H9 (cell line): ENCODE measurements at regions not wholly inside any gene's neighbourhood (a gene's known extent, or its start where the extent isn't known, plus 50 kb on each side); places are given as distances from the start of the nearest gene placed in this dataset.

Source experiments
- DNase-seq: peaks from one replicate; pipeline ENCODE4 v3.0.0-alpha.2; 2017
- H2AFZ ChIP-seq: one replicate; pipeline ENCODE4 v1.6.1; 2013; ENCODE audit warnings: mild to moderate bottlenecking, low read length, control low read depth, moderate library complexity
- H2AK5ac ChIP-seq: 2 replicates; pipeline ENCODE4 v1.6.1; 2013; ENCODE audit warnings: low read length, control low read depth, mixed read lengths; ENCODE audit not compliant: insufficient read length
- H2BK120ac ChIP-seq: one replicate; pipeline ENCODE4 v1.6.1; 2013; ENCODE audit warnings: low read depth, mild to moderate bottlenecking, low read length, control low read depth, inconsistent platforms; ENCODE audit not compliant: poor library complexity, severe bottlenecking
- H2BK12ac ChIP-seq: 2 replicates; pipeline ENCODE4 v1.6.1; 2013; ENCODE audit warnings: low read length, control low read depth, mixed read lengths, low read depth; ENCODE audit not compliant: insufficient read length
- H2BK15ac ChIP-seq: 2 replicates; pipeline ENCODE4 v1.6.1; 2013; ENCODE audit warnings: low read depth, low read length, control low read depth
- H2BK20ac ChIP-seq: one replicate; pipeline ENCODE4 v1.6.1; 2013; ENCODE audit warnings: low read depth, mild to moderate bottlenecking, low read length, control low read depth, inconsistent platforms; ENCODE audit not compliant: poor library complexity, severe bottlenecking
- H2BK5ac ChIP-seq: 2 replicates; pipeline ENCODE4 v1.6.1; 2013; ENCODE audit warnings: low read length, control low read depth, mixed read lengths; ENCODE audit not compliant: insufficient read length
- H3K14ac ChIP-seq: 2 replicates; pipeline ENCODE4 v1.6.1; 2013; ENCODE audit warnings: low read length, control low read depth; ENCODE audit not compliant: insufficient read depth
- H3K18ac ChIP-seq: 2 replicates; pipeline ENCODE4 v1.6.1; 2013; ENCODE audit warnings: low read depth, mild to moderate bottlenecking, mixed read lengths, low read length, control low read depth; ENCODE audit not compliant: insufficient read length
- H3K23ac ChIP-seq: 2 replicates; pipeline ENCODE4 v1.6.1; 2013; ENCODE audit warnings: low read length, control low read depth, mixed read lengths, low read depth; ENCODE audit not compliant: insufficient read length
- H3K23me2 ChIP-seq: 2 replicates; pipeline ENCODE4 v1.6.1; 2013; ENCODE audit warnings: low read depth, mild to moderate bottlenecking, mixed read lengths, low read length, control low read depth; ENCODE audit not compliant: insufficient read length, poor library complexity, severe bottlenecking
- H3K27ac ChIP-seq: 2 replicates; pipeline ENCODE4 v1.5.1; 2013; ENCODE audit warnings: low read length, control low read depth, mixed read lengths, low read depth; ENCODE audit not compliant: insufficient read length
- H3K27me3 ChIP-seq: 2 replicates; pipeline ENCODE4 v1.6.1; 2013; ENCODE audit warnings: low read length, control low read depth, inconsistent platforms; ENCODE audit not compliant: insufficient read depth
- H3K4ac ChIP-seq: 2 replicates; pipeline ENCODE4 v1.6.1; 2013; ENCODE audit warnings: low read depth, mild to moderate bottlenecking, control low read depth, inconsistent platforms, low read length, moderate library complexity
- H3K4me1 ChIP-seq: 2 replicates; pipeline ENCODE4 v1.6.1; 2013; ENCODE audit warnings: low read length, control low read depth, inconsistent platforms; ENCODE audit not compliant: insufficient read depth
- H3K4me2 ChIP-seq: 2 replicates; pipeline ENCODE4 v1.6.1; 2013; ENCODE audit warnings: low read length, control low read depth, mixed read lengths; ENCODE audit not compliant: insufficient read length, insufficient read depth
- H3K56ac ChIP-seq: 2 replicates; pipeline ENCODE4 v1.6.1; 2013; ENCODE audit warnings: low read depth, mild to moderate bottlenecking, mixed read lengths, low read length, control low read depth; ENCODE audit not compliant: insufficient read length
- H3K79me1 ChIP-seq: 2 replicates; pipeline ENCODE4 v1.6.1; 2013; ENCODE audit warnings: low read depth, mild to moderate bottlenecking, moderate library complexity, low read length, control low read depth, inconsistent platforms; ENCODE audit not compliant: insufficient read depth, poor library complexity, severe bottlenecking
- H3K79me2 ChIP-seq: 2 replicates; pipeline ENCODE4 v1.6.1; 2013; ENCODE audit warnings: low read length, control low read depth, inconsistent platforms; ENCODE audit not compliant: insufficient read depth
- H3K9ac ChIP-seq: 2 replicates; pipeline ENCODE4 v1.6.1; 2013; ENCODE audit warnings: low read length, control low read depth, mixed read lengths; ENCODE audit not compliant: insufficient read length; ENCODE audit errors: extremely low read depth
- H3K9me3 ChIP-seq: one replicate; pipeline ENCODE4 v1.6.1; 2013; ENCODE audit warnings: low read depth, low read length, inconsistent platforms; ENCODE audit not compliant: control insufficient read depth
- H3T11ph ChIP-seq: one replicate; pipeline ENCODE4 v1.6.1; 2013; ENCODE audit warnings: mild to moderate bottlenecking, low read length, control low read depth, inconsistent platforms
- H4K20me1 ChIP-seq: one replicate; pipeline ENCODE4 v1.6.1; 2013; ENCODE audit not compliant: control insufficient read depth, insufficient read length, insufficient read depth
- H4K5ac ChIP-seq: 2 replicates; pipeline ENCODE4 v1.6.1; 2013; ENCODE audit warnings: low read depth, mild to moderate bottlenecking, mixed read lengths, low read length, control low read depth; ENCODE audit not compliant: insufficient read length
- H4K8ac ChIP-seq: replicated peaks from 2 replicates; pipeline ENCODE4 v1.6.1; 2013; ENCODE audit warnings: low read length, control low read depth, mixed read lengths, low read depth; ENCODE audit not compliant: insufficient read length
- H4K91ac ChIP-seq: 2 replicates; pipeline ENCODE4 v1.6.1; 2013; ENCODE audit warnings: low read depth, mild to moderate bottlenecking, moderate library complexity, mixed read lengths, low read length, control low read depth; ENCODE audit not compliant: insufficient read length
- H3K27ac Mint-ChIP-seq, 3 experiments: 2 replicates in 2 of 3; 3 replicates in 1 of 3; pipeline ENCODE4 v1.8.0; 2020 to 2021; ENCODE audit warnings: mixed read lengths in 3 of 3, mild to moderate bottlenecking in 1 of 3, moderate library complexity in 1 of 3
- H3K27me3 Mint-ChIP-seq: 2 replicates; pipeline ENCODE4 v1.8.0; 2021; ENCODE audit warnings: low read depth, mild to moderate bottlenecking, moderate library complexity, mixed read lengths
- H3K36me3 Mint-ChIP-seq, 3 experiments: 2 replicates in 2 of 3; 3 replicates in 1 of 3; pipeline ENCODE4 v1.8.0; 2020 to 2021; ENCODE audit warnings: low read depth in 3 of 3, mixed read lengths in 3 of 3; ENCODE audit not compliant: insufficient read depth in 1 of 3
- H3K4me1 Mint-ChIP-seq, 2 experiments: 2 replicates each; pipeline ENCODE4 v1.8.0; 2020; ENCODE audit warnings: mixed read lengths in 2 of 2
- H3K4me3 Mint-ChIP-seq, 2 experiments: 2 replicates in 1 of 2; 3 replicates in 1 of 2; pipeline ENCODE4 v1.8.0; 2020 to 2021; ENCODE audit warnings: mild to moderate bottlenecking in 2 of 2, mixed read lengths in 2 of 2, moderate library complexity in 1 of 2
- H3K9me3 Mint-ChIP-seq, 2 experiments: 2 replicates in 1 of 2; 3 replicates in 1 of 2; pipeline ENCODE4 v1.8.0; 2020; ENCODE audit warnings: mild to moderate bottlenecking in 2 of 2, mixed read lengths in 2 of 2, moderate library complexity in 1 of 2
- WGBS: extraction: QIAGEN DNeasy Blood & Tissue Kit; methylation state at CpG from one replicate; pipeline ENCODE4 v1.1.7; 2013; ENCODE audit warnings: missing lambda C conversion rate, low lambda C conversion rate, mixed read lengths; ENCODE audit not compliant: insufficient read length; ENCODE audit errors: extremely low coverage; 5-methylcytosine and 5-hydroxymethylcytosine counted together
- TF ChIP-seq, protein P1 (sequence below): fragments of 200-600 bp; sonication (generic); conservative IDR thresholded peaks from 3 replicates; pipeline ENCODE4 v1.8.0; 2021; ENCODE audit warnings: antibody characterized with exemption, mild to moderate bottlenecking

DNA sequence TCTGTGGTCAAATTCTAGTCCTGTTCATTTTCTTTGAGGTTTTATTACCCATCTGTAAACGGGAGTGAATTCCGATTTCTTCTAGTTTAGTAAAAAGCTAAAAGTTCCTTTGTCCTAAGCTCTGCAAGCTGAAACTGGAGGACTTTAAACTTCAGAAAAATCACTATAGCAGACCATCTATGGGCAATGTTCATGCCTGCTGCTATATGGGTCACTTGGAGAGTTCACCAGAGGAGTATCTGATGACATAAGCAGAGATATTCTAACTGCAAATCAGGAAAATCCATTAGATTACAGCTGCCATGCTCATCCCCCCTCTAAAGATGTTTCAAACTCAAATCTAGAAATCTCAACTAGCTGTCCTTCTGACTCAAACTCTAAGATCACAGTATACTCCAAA, 193.0 kb upstream of the RTL1 start:
- no peaks in the 10 kb centered on the region for H4K20me1 ChIP-seq
- H3K9ac ChIP-seq = no peak overlapping the region
- H3K79me1 ChIP-seq = no peaks in the 10 kb centered on the region
- no peak overlapping the region for H3K27ac Mint-ChIP-seq
- TF ChIP-seq, protein P1, sequence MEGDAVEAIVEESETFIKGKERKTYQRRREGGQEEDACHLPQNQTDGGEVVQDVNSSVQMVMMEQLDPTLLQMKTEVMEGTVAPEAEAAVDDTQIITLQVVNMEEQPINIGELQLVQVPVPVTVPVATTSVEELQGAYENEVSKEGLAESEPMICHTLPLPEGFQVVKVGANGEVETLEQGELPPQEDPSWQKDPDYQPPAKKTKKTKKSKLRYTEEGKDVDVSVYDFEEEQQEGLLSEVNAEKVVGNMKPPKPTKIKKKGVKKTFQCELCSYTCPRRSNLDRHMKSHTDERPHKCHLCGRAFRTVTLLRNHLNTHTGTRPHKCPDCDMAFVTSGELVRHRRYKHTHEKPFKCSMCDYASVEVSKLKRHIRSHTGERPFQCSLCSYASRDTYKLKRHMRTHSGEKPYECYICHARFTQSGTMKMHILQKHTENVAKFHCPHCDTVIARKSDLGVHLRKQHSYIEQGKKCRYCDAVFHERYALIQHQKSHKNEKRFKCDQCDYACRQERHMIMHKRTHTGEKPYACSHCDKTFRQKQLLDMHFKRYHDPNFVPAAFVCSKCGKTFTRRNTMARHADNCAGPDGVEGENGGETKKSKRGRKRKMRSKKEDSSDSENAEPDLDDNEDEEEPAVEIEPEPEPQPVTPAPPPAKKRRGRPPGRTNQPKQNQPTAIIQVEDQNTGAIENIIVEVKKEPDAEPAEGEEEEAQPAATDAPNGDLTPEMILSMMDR = no peak
- H3K18ac ChIP-seq = no peak overlapping the region
- H2BK20ac ChIP-seq = no peak overlapping the region
- H2BK15ac ChIP-seq = no peak overlapping the region
- H4K91ac ChIP-seq = no peak overlapping the region
- no peaks in the 10 kb centered on the region for H3K9me3 ChIP-seq
- no peaks in the 10 kb centered on the region; the same call in 1 of the 2 replicates for H3K4me1 ChIP-seq
- H3K56ac ChIP-seq = no peak overlapping the region
- WGBS = no CpG with 5 or more reads among the region's 2 CpGs
- H3K27me3 ChIP-seq = no peaks in the 10 kb centered on the region
- H2BK12ac ChIP-seq = no peak overlapping the region
- peaks cover 6 to 15% (median 9%) of the 10 kb centered on the region in 3 experiments for H3K36me3 Mint-ChIP-seq
- no peak overlapping the region for H3K14ac ChIP-seq
- H3K4ac ChIP-seq = no peak overlapping the region
- no peak overlapping the region for H3K4me3 Mint-ChIP-seq
- H4K5ac ChIP-seq = no peak overlapping the region
- no peaks in the 10 kb centered on the region for H3K27me3 Mint-ChIP-seq
- no peaks in the 10 kb centered on the region for H3K79me2 ChIP-seq
- no peak overlapping the region for H3T11ph ChIP-seq
- H4K8ac ChIP-seq = no peak overlapping the region
- DNase-seq = no peak
- no peak overlapping the region for H3K23ac ChIP-seq
- no peak overlapping the region for H2AFZ ChIP-seq
- no peak overlapping the region for H2BK120ac ChIP-seq
- peaks cover 18 to 19% of the 10 kb centered on the region in 2 experiments for H3K4me1 Mint-ChIP-seq
- no peak overlapping the region for H2AK5ac ChIP-seq
- no peaks in the 10 kb centered on the region for H3K23me2 ChIP-seq
- no peak overlapping the region for H2BK5ac ChIP-seq
- H3K4me2 ChIP-seq = no peak overlapping the region
- peaks cover 14 to 16% of the 10 kb centered on the region in 2 experiments for H3K9me3 Mint-ChIP-seq
- no peak overlapping the region for H3K27ac ChIP-seq
